ENCODE measurements at regions not wholly inside any gene's neighbourhood (a gene's known extent, or its start where the extent isn't known, plus 50 kb on each side); places are given as distances from the start of the nearest gene placed in this dataset.

DNA sequence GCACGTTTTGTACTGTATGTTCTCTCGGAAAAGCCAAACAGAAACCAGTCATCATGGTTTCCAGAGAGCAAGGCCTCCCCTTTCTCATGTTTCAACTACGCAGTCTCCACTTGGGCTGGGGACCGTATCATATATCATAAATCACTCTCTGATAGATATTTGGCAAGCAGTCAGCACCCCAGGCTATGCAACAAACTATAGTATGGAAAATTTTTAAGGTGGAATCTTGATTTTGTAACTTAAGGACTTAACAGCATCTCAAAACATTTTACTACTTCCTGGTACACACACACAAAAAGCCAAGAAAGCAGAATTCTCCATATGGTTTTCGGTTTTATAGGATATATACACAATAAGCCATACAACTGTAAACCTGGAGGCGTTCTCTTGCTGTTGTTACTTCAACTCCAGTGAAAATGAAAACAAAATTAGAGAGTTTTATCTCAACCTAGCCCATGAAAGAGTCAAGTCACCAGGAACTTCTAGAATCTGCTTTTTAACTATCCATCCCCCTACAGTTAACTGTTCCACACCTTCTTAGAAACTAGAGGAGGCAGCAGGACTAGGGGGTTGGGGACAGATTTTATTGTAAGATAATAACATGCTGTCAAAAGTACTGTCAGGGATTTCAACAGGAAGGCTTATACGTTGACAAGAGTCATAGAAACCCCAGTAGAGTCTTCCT lies 283.4 kb downstream of the NFIB start (continued):
- TF ChIP-seq, protein P1, sequence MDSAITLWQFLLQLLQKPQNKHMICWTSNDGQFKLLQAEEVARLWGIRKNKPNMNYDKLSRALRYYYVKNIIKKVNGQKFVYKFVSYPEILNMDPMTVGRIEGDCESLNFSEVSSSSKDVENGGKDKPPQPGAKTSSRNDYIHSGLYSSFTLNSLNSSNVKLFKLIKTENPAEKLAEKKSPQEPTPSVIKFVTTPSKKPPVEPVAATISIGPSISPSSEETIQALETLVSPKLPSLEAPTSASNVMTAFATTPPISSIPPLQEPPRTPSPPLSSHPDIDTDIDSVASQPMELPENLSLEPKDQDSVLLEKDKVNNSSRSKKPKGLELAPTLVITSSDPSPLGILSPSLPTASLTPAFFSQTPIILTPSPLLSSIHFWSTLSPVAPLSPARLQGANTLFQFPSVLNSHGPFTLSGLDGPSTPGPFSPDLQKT (IDR thresholded peaks at IDR 0.05; ENCODE audit: borderline replicate concordance, low read depth, low read length): no peak
- TF ChIP-seq ZBTB17 (tag by site-specific recombination; IDR thresholded peaks at IDR 0.05): peak; percentile 32
- TF ChIP-seq ZXDB (tag by site-specific recombination; IDR thresholded peaks at IDR 0.05): peak; percentile 72
- TF ChIP-seq ZNF792 (tag by site-specific recombination; IDR thresholded peaks at IDR 0.05): no peak
- no peak for TF ChIP-seq GLI4 (tag by site-specific recombination; IDR thresholded peaks at IDR 0.05)
- TF ChIP-seq SALL2 (tag by site-specific recombination; IDR thresholded peaks at IDR 0.05; ENCODE audit: borderline replicate concordance): no peak
- no peak for TF ChIP-seq ZNF114 (tag by site-specific recombination; IDR thresholded peaks at IDR 0.05)
- no peak for TF ChIP-seq ZNF776 (tag by site-specific recombination; IDR thresholded peaks at IDR 0.05; ENCODE audit: borderline replicate concordance)
- no peak for TF ChIP-seq KLF8 (tag by site-specific recombination; IDR thresholded peaks at IDR 0.05)
- no peak for TF ChIP-seq ZNF654 (tag by site-specific recombination; IDR thresholded peaks at IDR 0.05; ENCODE audit: low read depth)
- TF ChIP-seq, protein P2, sequence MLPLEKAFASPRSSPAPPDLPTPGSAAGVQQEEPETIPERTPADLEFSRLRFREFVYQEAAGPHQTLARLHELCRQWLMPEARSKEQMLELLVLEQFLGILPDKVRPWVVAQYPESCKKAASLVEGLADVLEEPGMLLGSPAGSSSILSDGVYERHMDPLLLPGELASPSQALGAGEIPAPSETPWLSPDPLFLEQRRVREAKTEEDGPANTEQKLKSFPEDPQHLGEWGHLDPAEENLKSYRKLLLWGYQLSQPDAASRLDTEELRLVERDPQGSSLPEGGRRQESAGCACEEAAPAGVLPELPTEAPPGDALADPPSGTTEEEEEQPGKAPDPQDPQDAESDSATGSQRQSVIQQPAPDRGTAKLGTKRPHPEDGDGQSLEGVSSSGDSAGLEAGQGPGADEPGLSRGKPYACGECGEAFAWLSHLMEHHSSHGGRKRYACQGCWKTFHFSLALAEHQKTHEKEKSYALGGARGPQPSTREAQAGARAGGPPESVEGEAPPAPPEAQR (tag by site-specific recombination; IDR thresholded peaks at IDR 0.05): no peak
- TF ChIP-seq HOXD13 (CRISPR knock-in tag; IDR thresholded peaks at IDR 0.05; ENCODE audit: borderline replicate concordance): peak; percentile 65; the same call in 1 of the 2 replicates
- TF ChIP-seq ZNF10 (tag by site-specific recombination; IDR thresholded peaks at IDR 0.05): no peak
- TF ChIP-seq, protein P3, sequence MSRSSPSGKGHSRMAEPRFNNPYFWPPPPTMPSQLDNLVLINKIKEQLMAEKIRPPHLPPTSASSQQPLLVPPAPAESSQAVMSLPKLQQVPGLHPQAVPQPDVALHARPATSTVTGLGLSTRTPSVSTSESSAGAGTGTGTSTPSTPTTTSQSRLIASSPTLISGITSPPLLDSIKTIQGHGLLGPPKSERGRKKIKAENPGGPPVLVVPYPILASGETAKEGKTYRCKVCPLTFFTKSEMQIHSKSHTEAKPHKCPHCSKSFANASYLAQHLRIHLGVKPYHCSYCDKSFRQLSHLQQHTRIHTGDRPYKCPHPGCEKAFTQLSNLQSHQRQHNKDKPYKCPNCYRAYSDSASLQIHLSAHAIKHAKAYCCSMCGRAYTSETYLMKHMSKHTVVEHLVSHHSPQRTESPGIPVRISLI (tag by site-specific recombination; IDR thresholded peaks at IDR 0.05): no peak
- no peak for TF ChIP-seq ZNF549 (tag by site-specific recombination; IDR thresholded peaks at IDR 0.05)
- TF ChIP-seq ZNF626 (tag by site-specific recombination; IDR thresholded peaks at IDR 0.05): no peak
- TF ChIP-seq, protein P4, sequence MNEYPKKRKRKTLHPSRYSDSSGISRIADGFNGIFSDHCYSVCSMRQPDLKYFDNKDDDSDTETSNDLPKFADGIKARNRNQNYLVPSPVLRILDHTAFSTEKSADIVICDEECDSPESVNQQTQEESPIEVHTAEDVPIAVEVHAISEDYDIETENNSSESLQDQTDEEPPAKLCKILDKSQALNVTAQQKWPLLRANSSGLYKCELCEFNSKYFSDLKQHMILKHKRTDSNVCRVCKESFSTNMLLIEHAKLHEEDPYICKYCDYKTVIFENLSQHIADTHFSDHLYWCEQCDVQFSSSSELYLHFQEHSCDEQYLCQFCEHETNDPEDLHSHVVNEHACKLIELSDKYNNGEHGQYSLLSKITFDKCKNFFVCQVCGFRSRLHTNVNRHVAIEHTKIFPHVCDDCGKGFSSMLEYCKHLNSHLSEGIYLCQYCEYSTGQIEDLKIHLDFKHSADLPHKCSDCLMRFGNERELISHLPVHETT (tag by site-specific recombination; IDR thresholded peaks at IDR 0.05): peak; percentile 37; the same call in 1 of the 2 replicates
- TF ChIP-seq ZNF544 (tag by site-specific recombination; IDR thresholded peaks at IDR 0.05): no peak
- no peak for TF ChIP-seq ZEB2 (tag by site-specific recombination; IDR thresholded peaks at IDR 0.05)
- TF ChIP-seq ZBTB1 (tag by site-specific recombination; IDR thresholded peaks at IDR 0.05): no peak
- TF ChIP-seq ZNF473 (tag by site-specific recombination; IDR thresholded peaks at IDR 0.05): no peak
- no peak for TF ChIP-seq ZNF23 (tag by site-specific recombination; IDR thresholded peaks at IDR 0.05; ENCODE audit: borderline replicate concordance)
- TF ChIP-seq SP2 (tag by site-specific recombination; IDR thresholded peaks at IDR 0.05): 0 out of 2 replicates have a peak, but pooled peaks have one; percentile 8
- peak; percentile 46 for TF ChIP-seq MZF1 (tag by site-specific recombination; IDR thresholded peaks at IDR 0.05; ENCODE audit: borderline replicate concordance)
- TF ChIP-seq, protein P5, sequence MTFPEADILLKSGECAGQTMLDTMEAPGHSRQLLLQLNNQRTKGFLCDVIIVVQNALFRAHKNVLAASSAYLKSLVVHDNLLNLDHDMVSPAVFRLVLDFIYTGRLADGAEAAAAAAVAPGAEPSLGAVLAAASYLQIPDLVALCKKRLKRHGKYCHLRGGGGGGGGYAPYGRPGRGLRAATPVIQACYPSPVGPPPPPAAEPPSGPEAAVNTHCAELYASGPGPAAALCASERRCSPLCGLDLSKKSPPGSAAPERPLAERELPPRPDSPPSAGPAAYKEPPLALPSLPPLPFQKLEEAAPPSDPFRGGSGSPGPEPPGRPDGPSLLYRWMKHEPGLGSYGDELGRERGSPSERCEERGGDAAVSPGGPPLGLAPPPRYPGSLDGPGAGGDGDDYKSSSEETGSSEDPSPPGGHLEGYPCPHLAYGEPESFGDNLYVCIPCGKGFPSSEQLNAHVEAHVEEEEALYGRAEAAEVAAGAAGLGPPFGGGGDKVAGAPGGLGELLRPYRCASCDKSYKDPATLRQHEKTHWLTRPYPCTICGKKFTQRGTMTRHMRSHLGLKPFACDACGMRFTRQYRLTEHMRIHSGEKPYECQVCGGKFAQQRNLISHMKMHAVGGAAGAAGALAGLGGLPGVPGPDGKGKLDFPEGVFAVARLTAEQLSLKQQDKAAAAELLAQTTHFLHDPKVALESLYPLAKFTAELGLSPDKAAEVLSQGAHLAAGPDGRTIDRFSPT (tag by site-specific recombination; IDR thresholded peaks at IDR 0.05): no peak
- TF ChIP-seq, protein P6, sequence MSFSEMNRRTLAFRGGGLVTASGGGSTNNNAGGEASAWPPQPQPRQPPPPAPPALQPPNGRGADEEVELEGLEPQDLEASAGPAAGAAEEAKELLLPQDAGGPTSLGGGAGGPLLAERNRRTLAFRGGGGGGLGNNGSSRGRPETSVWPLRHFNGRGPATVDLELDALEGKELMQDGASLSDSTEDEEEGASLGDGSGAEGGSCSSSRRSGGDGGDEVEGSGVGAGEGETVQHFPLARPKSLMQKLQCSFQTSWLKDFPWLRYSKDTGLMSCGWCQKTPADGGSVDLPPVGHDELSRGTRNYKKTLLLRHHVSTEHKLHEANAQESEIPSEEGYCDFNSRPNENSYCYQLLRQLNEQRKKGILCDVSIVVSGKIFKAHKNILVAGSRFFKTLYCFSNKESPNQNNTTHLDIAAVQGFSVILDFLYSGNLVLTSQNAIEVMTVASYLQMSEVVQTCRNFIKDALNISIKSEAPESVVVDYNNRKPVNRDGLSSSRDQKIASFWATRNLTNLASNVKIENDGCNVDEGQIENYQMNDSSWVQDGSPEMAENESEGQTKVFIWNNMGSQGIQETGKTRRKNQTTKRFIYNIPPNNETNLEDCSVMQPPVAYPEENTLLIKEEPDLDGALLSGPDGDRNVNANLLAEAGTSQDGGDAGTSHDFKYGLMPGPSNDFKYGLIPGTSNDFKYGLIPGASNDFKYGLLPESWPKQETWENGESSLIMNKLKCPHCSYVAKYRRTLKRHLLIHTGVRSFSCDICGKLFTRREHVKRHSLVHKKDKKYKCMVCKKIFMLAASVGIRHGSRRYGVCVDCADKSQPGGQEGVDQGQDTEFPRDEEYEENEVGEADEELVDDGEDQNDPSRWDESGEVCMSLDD (tag by site-specific recombination; IDR thresholded peaks at IDR 0.05): peak; percentile 61; the same call in 1 of the 2 replicates
- 0 out of 2 replicates have a peak, but pooled peaks have one; percentile 17 for TF ChIP-seq GLIS1 (tag by site-specific recombination; IDR thresholded peaks at IDR 0.05)
- no peak for TF ChIP-seq ZNF16 (tag by site-specific recombination; IDR thresholded peaks at IDR 0.05; ENCODE audit: low read depth)
- TF ChIP-seq HOXA7 (CRISPR knock-in tag; IDR thresholded peaks at IDR 0.05; ENCODE audit: borderline replicate concordance): no peak
- no peak for TF ChIP-seq ZNF530 (tag by site-specific recombination; IDR thresholded peaks at IDR 0.05; ENCODE audit: low read depth)
- no peak for TF ChIP-seq ZNF140 (tag by site-specific recombination; IDR thresholded peaks at IDR 0.05)

All from HEK293 (cell line).